ENCODE measurements at regions not wholly inside any gene's neighbourhood (a gene's known extent, or its start where the extent isn't known, plus 50 kb on each side); places are given as distances from the start of the nearest gene placed in this dataset.
"Not testable (repeated sequence)": the region's sequence is repeated elsewhere in the genome, so short reads cannot be mapped to it uniquely, and the experiment has no call there.

DNA sequence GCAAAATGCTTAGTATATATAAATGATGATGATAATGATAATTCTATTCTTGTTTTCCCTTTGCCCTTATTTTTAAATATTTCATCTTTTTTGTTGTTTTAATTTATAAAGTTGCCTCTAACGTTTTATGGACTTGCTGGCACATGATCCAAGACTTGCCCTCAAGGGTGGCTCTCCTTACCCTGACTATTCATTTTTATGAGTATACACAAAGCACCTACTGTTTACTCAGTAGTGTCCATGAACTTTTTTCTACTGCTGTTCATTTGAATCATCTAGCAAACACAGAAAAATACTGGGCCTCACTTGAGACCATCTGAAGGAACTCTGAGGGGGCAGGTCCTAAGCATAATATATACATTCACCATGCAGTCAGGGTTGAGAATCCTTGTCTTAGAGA, 276.2 kb downstream of the AACS start:
- intact Hi-C loops (cut with micrococcal nuclease): loop anchor here (10.0 kb wide), 1 partner anchor 157 kb away; the partner anchor contains the start of gene TMEM132B
- H3K36me3 Mint-ChIP-seq (ENCODE audit: low read depth): no peaks in the 10 kb centered on the region
- H3K27me3 Mint-ChIP-seq (ENCODE audit: insufficient read depth): peaks cover 10% of the 10 kb centered on the region
- DNase-seq (ENCODE audit: low spot score): no peak
- H3K4me3 Mint-ChIP-seq: no peak overlapping the region
- H3K27ac Mint-ChIP-seq: no peak overlapping the region
- H3K4me1 Mint-ChIP-seq (ENCODE audit: low read depth): no peaks in the 10 kb centered on the region
- H3K9me3 Mint-ChIP-seq: no peaks in the 10 kb centered on the region

DNA sequence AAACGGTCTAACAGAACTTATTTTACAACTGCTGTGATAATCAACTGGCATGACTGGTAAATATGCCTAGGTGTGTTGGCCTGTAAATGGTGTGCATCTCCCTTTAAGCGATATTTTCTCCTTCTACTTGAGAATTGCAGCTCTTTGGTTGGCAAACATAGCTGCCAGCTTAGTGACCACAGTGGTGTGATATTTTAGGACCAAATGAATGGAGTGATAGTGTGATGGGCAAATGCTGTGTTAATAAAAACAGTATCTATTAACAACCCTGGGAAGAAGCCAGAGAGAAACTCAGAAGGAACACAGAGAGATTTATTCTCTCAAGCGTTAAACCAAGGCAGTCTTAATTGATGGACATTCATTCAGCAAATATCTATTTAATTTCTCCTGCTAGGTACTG, 278.4 kb downstream of the AACS start:
- Mint-ChIP-seq H3K9me3 (no peaks in the 10 kb centered on the region), H3K27ac (no peak overlapping the region), H3K4me3 (no peak overlapping the region), H3K4me1 (ENCODE audit: low read depth) (peaks cover 4% of the 10 kb centered on the region), H3K27me3 (ENCODE audit: insufficient read depth) (peaks cover 16% of the 10 kb centered on the region), H3K36me3 (ENCODE audit: low read depth) (no peaks in the 10 kb centered on the region)
- intact Hi-C loops (cut with micrococcal nuclease): loop anchor here (10.0 kb wide), 1 partner anchor 159 kb away; the partner anchor contains the start of gene TMEM132B
- no peak for DNase-seq (ENCODE audit: low spot score)

DNA sequence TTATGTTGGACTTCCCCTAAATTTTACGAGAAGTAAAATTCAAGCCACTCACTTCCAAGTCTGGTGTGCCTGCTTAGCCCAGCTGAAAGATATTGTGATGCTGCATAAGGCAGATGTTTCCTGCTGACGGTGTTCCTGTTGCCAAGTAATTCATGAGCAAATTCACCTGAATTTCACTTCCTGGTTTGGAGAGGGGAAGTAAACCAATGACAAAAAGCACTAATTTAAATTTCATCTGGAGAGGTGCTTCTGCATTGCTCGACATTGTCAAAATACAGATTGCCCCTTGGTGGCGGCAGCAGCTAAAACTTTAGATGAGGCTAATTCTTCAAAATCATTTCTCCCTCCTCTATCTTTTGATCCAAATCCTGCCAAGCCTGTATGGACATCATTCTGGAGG, 281.1 kb downstream of the AACS start:
- intact Hi-C loops (cut with micrococcal nuclease): loop anchor here (10.0 kb wide), 1 partner anchor 162 kb away; the partner anchor contains the start of gene TMEM132B
- Mint-ChIP-seq H3K4me1 (ENCODE audit: low read depth) (peaks cover 4% of the 10 kb centered on the region), H3K27me3 (ENCODE audit: insufficient read depth) (peaks cover 19% of the 10 kb centered on the region), H3K36me3 (ENCODE audit: low read depth) (no peaks in the 10 kb centered on the region), H3K4me3 (no peak overlapping the region), H3K27ac (no peak overlapping the region), H3K9me3 (no peaks in the 10 kb centered on the region)
- no peak for DNase-seq (ENCODE audit: low spot score)

DNA sequence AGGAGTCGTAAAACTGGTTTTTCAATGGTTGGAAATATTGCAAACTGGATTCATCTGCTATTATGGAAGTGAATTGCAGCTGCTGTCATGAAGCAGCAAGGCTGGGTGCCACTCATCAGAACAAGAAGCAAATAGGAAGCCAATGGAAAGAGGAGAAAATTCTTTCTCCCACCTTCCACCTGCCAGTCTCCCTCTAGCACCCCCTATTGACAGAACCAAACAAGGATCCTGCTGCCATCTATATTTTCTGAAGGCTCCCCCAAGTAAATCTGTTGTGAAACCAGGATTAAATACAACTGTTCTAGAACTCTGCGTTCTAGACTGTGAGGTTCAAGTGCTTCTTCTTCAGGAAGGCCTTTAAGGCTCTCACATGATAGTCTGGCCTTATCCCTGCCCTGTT, 286.6 kb downstream of the AACS start:
- Mint-ChIP-seq H3K4me1 (ENCODE audit: low read depth) (peaks cover 4% of the 10 kb centered on the region), H3K36me3 (ENCODE audit: low read depth) (no peaks in the 10 kb centered on the region), H3K27ac (no peak overlapping the region), H3K27me3 (ENCODE audit: insufficient read depth) (peaks cover 11% of the 10 kb centered on the region), H3K9me3 (no peaks in the 10 kb centered on the region), H3K4me3 (no peak overlapping the region)
- no peak for DNase-seq (ENCODE audit: low spot score)
- intact Hi-C loops (cut with micrococcal nuclease): no loop called here

DNA sequence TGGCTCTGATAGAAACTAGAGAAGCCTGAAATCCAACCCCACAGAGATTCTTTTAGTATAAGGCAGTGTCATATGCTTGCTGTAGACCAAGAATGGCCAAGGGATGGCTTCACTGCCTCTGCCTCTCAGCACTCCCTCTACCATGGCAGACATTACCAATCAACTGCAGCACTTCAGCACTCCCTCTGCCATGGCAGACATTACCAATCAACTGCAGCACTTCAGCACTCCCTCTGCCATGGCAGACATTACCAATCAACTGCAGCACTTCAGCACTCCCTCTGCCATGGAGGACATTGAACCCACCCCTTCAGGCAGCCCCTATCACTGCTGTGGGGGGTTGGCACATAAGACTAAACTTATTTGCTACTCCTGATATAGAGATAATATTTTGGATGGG, 287.8 kb downstream of the AACS start:
- H3K4me1 Mint-ChIP-seq (ENCODE audit: low read depth); H3K27ac Mint-ChIP-seq; intact Hi-C loops (cut with micrococcal nuclease); DNase-seq (ENCODE audit: low spot score); H3K4me3 Mint-ChIP-seq; H3K27me3 Mint-ChIP-seq (ENCODE audit: insufficient read depth); H3K9me3 Mint-ChIP-seq; H3K36me3 Mint-ChIP-seq (ENCODE audit: low read depth): not testable (repeated sequence)

DNA sequence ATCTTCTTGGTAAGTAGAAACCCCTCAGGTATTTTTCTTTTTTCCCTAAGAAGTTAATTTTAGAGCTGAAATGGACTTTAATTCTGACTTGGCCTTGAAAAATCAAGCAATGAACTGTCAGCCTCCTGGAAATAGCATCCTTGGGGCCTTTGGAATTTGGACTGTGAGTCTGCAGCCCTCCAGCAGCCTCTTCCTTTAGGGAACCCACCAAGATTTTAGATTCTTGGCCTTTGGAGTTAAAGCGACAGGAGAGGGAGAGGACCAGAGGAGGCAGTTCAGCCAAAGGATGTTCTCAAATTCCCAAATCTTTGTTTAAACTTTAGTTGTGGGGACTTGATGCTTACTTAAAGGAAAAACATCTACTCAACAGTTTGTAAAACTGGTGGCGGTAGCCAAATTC, 288.6 kb downstream of the AACS start:
- intact Hi-C loops (cut with micrococcal nuclease): no loop called here
- H3K9me3 Mint-ChIP-seq: no peaks in the 10 kb centered on the region
- H3K27me3 Mint-ChIP-seq (ENCODE audit: insufficient read depth): peaks cover 2% of the 10 kb centered on the region
- no peak overlapping the region for H3K4me3 Mint-ChIP-seq
- H3K4me1 Mint-ChIP-seq (ENCODE audit: low read depth): no peaks in the 10 kb centered on the region
- H3K36me3 Mint-ChIP-seq (ENCODE audit: low read depth): no peaks in the 10 kb centered on the region
- DNase-seq (ENCODE audit: low spot score): no peak
- no peak overlapping the region for H3K27ac Mint-ChIP-seq

DNA sequence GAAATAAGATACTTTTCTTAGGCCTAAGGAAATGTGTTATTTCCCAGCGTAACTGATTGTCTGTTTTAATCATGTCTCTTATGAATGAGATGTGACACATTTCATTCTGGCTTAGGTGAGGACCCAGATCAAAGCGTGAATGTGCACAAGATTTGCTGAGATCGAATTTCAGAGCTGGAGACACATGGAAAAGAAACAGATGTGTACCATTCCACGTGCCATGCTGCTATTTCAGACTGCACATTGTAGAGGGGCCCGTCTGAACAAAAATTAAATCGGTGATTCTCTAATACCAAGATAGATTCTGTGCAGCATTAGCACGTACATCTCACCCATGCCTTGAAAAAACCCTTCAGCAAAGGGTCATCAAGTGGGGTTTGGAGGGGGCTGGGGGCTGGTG, 290.4 kb downstream of the AACS start:
- Mint-ChIP-seq H3K27ac (no peak overlapping the region), H3K4me1 (ENCODE audit: low read depth) (no peaks in the 10 kb centered on the region), H3K36me3 (ENCODE audit: low read depth) (no peaks in the 10 kb centered on the region), H3K9me3 (no peaks in the 10 kb centered on the region), H3K27me3 (ENCODE audit: insufficient read depth) (peaks cover 2% of the 10 kb centered on the region), H3K4me3 (no peak overlapping the region)
- DNase-seq (ENCODE audit: low spot score): no peak
- intact Hi-C loops (cut with micrococcal nuclease): no loop called here

DNA sequence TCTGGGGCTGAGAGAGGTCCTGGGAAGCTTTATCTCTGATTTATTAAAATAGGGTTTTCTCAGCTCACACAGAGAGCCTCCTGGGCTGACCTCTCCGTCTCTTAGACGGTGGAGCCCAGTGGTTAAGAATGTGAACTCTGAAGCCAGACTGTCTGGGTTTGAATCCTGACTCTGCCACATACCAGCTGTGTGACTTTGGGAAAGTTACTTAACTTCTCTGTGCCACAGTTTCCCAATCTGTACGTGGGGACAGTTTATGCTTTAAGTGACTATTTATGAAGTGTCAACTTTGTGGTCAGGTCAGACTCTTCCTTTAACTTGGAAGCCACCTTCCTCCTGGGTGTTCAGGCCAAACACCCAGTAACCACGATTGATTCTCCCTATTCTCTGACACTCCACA, 290.9 kb downstream of the AACS start:
- Mint-ChIP-seq H3K4me1 (ENCODE audit: low read depth) (no peaks in the 10 kb centered on the region), H3K4me3 (no peak overlapping the region), H3K9me3 (no peaks in the 10 kb centered on the region), H3K36me3 (ENCODE audit: low read depth) (no peaks in the 10 kb centered on the region), H3K27ac (no peak overlapping the region), H3K27me3 (ENCODE audit: insufficient read depth) (peaks cover 2% of the 10 kb centered on the region)
- intact Hi-C loops (cut with micrococcal nuclease): no loop called here
- no peak for DNase-seq (ENCODE audit: low spot score)

DNA sequence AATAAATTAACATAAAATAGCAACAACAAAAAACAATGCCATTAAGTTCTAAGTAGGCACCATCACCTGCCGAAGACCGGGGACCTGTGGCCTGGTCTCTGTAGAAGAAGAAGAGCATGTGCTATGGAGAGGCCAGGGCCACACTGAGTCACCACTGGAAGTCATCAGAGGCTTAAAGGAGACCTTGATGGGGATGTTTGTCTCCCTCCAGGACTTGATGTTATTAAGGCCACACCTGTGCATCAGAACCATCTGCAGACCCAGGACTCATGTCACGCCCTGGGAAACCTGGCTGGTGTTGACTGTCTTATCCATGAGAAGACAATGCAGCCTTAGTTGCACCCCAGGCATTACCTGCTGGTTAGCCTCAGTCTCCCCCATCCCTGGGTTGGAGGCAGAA, 292.3 kb downstream of the AACS start:
- no peaks in the 10 kb centered on the region for H3K4me1 Mint-ChIP-seq (ENCODE audit: low read depth)
- peaks cover 4% of the 10 kb centered on the region for H3K27me3 Mint-ChIP-seq (ENCODE audit: insufficient read depth)
- H3K9me3 Mint-ChIP-seq: no peaks in the 10 kb centered on the region
- H3K36me3 Mint-ChIP-seq (ENCODE audit: low read depth): no peaks in the 10 kb centered on the region
- no peak for DNase-seq (ENCODE audit: low spot score)
- intact Hi-C loops (cut with micrococcal nuclease): no loop called here
- H3K27ac Mint-ChIP-seq: no peak overlapping the region
- no peak overlapping the region for H3K4me3 Mint-ChIP-seq

DNA sequence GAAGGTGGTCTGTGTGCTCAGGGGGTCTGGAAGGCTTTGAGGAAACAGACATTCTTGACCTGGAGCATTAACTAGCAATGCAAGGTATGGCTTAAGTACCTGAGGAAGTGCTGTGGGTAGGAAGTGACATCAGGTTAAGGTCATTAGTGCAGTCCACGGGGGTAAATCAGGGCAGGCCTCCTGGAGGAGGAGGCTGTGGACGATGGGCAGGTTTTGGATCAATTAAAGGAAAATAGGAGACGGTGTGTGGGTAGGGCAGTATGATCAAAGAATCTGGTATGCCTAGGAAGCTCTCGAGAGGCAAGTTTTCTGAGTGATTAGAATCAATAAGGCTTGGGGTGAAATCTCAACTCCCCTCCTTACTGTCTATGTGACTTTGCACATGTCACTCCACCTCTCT, 295.3 kb downstream of the AACS start:
- H3K27ac Mint-ChIP-seq: no peak overlapping the region
- intact Hi-C loops (cut with micrococcal nuclease): no loop called here
- H3K9me3 Mint-ChIP-seq: no peaks in the 10 kb centered on the region
- no peak overlapping the region for H3K4me3 Mint-ChIP-seq
- H3K36me3 Mint-ChIP-seq (ENCODE audit: low read depth): no peaks in the 10 kb centered on the region
- no peak for DNase-seq (ENCODE audit: low spot score)
- no peaks in the 10 kb centered on the region for H3K4me1 Mint-ChIP-seq (ENCODE audit: low read depth)
- H3K27me3 Mint-ChIP-seq (ENCODE audit: insufficient read depth): peaks cover 5% of the 10 kb centered on the region

DNA sequence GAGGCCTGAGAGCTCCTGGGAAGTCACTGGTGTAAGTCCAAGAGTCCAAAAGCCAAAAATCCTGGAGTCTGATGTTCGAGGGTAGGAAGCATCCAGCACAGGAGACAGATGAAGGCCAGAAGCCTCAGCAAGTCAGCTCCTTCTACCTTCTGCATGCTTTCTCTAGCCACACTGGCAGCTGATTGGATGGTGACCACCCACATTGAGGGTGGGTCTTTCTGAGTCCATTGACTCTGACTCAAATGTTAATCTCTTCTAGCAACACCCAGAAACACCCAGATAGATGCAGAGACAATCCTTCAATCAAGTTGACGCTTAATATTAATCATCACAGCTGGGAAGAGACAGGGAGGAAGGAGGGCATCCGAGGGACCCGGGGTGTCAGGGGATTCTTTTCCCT, 305.8 kb downstream of the AACS start:
- Mint-ChIP-seq H3K27me3 (ENCODE audit: insufficient read depth) (peaks cover 7% of the 10 kb centered on the region), H3K9me3 (no peaks in the 10 kb centered on the region), H3K36me3 (ENCODE audit: low read depth) (no peaks in the 10 kb centered on the region), H3K4me1 (ENCODE audit: low read depth) (no peaks in the 10 kb centered on the region), H3K4me3 (no peak overlapping the region), H3K27ac (no peak overlapping the region)
- no peak for DNase-seq (ENCODE audit: low spot score)
- intact Hi-C loops (cut with micrococcal nuclease): no loop called here

DNA sequence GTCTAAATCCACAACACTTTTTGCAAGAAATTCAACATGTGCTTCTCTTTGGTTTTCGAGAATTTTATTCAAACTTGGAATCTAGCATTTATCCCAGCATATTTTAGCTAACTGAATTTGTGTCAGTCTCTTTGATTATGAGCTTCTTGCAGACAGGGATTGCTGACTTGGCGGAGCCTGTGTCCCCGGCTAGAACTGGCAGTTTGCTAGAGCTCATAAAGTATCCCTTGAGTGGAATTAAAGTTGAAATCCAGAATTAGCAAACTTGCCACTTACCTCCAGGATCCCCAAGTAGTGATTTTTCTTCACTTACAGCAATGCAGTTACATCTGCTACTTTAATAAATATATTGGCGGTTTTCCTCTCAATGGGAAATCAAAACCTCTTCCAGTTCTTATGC, 306.9 kb downstream of the AACS start:
- Mint-ChIP-seq H3K36me3 (ENCODE audit: low read depth) (no peaks in the 10 kb centered on the region), H3K4me3 (no peak overlapping the region), H3K27ac (no peak overlapping the region), H3K9me3 (no peaks in the 10 kb centered on the region), H3K27me3 (ENCODE audit: insufficient read depth) (peaks cover 7% of the 10 kb centered on the region), H3K4me1 (ENCODE audit: low read depth) (no peaks in the 10 kb centered on the region)
- intact Hi-C loops (cut with micrococcal nuclease): no loop called here
- DNase-seq (ENCODE audit: low spot score): no peak

DNA sequence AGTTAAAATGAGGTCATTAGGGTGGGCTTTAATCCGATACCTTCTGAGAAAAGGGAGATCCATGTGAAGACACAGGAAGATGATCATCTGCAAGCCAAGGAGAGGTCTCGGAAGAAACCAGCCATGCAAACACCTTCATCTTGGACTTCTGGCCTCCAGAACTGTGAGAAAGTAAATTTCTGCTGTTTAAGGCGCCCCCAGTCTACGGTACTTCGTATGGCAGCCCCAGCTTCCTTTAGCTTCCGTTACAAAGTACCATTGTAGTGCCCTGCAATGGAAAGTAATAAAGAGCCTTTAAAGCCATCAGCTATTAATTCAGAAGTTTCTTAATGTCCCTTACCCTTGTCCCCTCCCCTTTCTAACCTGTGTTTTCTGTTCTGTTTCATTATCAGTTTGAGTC, 308.1 kb downstream of the AACS start:
- intact Hi-C loops (cut with micrococcal nuclease): no loop called here
- H3K27me3 Mint-ChIP-seq (ENCODE audit: insufficient read depth): peaks cover 7% of the 10 kb centered on the region
- no peaks in the 10 kb centered on the region for H3K4me1 Mint-ChIP-seq (ENCODE audit: low read depth)
- no peak for DNase-seq (ENCODE audit: low spot score)
- no peak overlapping the region for H3K27ac Mint-ChIP-seq
- H3K36me3 Mint-ChIP-seq (ENCODE audit: low read depth): no peaks in the 10 kb centered on the region
- no peak overlapping the region for H3K4me3 Mint-ChIP-seq
- H3K9me3 Mint-ChIP-seq: no peaks in the 10 kb centered on the region

DNA sequence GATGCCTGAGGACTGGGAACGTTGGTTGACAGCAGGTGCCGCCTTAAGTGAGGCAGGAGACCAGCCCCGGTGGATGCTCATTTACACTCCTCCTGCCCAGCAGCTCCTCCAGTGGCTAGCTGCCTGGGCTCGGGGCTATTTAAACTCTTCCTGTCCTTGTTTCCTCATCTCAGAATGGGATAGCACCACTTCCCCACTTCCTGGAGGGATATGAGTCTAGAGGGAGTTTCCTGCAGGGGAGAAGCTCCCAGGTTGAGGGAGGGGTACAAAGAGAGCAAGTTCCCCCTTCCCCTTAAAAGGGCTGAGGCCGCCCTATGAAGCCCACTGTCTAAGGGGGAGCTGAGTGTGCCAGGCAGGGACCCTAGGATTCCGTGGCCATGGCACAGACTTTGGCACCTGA, 311.2 kb downstream of the AACS start:
- intact Hi-C loops (cut with micrococcal nuclease): no loop called here
- DNase-seq (ENCODE audit: low spot score): no peak
- no peaks in the 10 kb centered on the region for H3K9me3 Mint-ChIP-seq
- H3K36me3 Mint-ChIP-seq (ENCODE audit: low read depth): no peaks in the 10 kb centered on the region
- no peak overlapping the region for H3K27ac Mint-ChIP-seq
- H3K27me3 Mint-ChIP-seq (ENCODE audit: insufficient read depth): peaks cover 5% of the 10 kb centered on the region
- H3K4me1 Mint-ChIP-seq (ENCODE audit: low read depth): no peaks in the 10 kb centered on the region
- no peak overlapping the region for H3K4me3 Mint-ChIP-seq
